ENCODE measurements at regions not wholly inside any gene's neighbourhood (a gene's known extent, or its start where the extent isn't known, plus 50 kb on each side); places are given as distances from the start of the nearest gene placed in this dataset.
"Not testable (repeated sequence)": the region's sequence is repeated elsewhere in the genome, so short reads cannot be mapped to it uniquely, and the experiment has no call there.

DNA sequence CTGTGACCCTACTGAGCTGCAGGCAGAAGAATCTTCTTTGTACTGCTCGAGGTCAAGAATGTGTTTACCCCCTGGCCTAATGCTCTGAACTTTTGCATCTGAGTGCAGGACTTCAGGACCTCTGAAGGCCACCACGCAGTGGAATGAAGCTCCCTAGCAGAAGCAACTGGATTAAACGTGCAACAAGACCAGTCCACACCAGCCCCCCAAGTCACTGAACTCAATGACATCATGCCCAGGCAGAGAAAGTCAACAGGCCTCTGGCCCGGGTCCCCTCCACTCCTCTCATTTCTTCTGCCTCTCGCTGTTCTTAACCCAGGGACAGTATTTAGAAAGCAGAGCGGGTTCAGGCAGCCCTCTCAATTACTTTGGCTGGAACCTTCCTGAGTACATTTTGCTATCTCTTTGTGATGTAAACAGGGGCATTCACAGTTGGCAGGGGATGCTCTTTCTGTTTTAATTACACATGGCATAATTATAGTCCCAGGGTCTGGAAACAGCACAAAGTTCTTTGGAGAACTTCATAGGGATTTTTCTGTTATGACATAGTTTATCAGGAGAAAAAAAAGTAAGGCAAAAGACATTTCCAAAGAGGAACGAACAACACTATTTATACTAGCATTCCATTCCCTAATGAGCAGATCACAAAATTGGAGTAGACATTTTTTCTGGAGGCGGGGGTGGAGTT is 108.2 kb upstream of the SPATA31D4 start:
- Mint-ChIP-seq H3K27ac (no peak overlapping the region), H3K9me3 (peaks cover 6% of the 10 kb centered on the region), H3K36me3 (ENCODE audit: low read depth) (no peaks in the 10 kb centered on the region), H3K4me1 (peaks cover 3% of the 10 kb centered on the region), H3K4me3 (no peak overlapping the region), H3K27me3 (no peaks in the 10 kb centered on the region)
- ChIA-PET POLR2A (no interaction called here), CTCF (no interaction called here)
- no peak for DNase-seq

DNA sequence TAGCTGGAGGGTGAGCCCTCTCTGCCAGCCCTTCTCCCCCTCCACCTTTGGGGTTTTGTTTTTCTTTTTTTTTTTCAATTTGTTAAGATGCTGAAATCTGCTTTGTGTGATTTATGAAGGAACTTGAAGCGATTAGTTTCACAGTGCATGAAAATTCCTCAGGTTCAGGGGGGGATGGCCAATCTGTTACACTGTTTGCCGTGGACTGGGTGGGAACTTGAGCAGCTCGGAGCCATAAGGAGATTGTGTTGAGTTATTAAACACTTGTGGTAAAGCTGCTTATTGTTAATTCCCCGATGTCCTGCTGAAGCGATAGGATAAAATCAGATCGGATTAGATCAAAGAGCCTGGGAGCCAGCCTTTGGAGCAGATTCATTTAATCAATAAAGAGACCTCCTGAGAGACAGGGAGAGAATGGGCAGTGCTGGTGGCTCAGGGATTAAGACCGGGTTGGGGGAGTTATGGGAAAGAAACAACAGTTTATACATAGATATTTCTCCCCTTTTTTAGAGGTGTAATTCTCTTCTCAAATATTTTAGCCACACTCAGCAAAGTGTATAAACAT is 105.8 kb upstream of the SPATA31D4 start:
- no peaks in the 10 kb centered on the region for H3K4me1 Mint-ChIP-seq
- H3K9me3 Mint-ChIP-seq, result peaks cover 5% of the 10 kb centered on the region
- CTCF ChIA-PET, result interaction anchor here (0.7 kb wide), 1 partner anchor 1610 kb away, joined by 3 read pairs; no protein-coding TSS in a partner anchor
- POLR2A ChIA-PET, result no interaction called here
- no peaks in the 10 kb centered on the region for H3K27me3 Mint-ChIP-seq
- no peak overlapping the region for H3K27ac Mint-ChIP-seq
- H3K4me3 Mint-ChIP-seq, result no peak overlapping the region
- DNase-seq, result no peak
- H3K36me3 Mint-ChIP-seq (ENCODE audit: low read depth), result no peaks in the 10 kb centered on the region

DNA sequence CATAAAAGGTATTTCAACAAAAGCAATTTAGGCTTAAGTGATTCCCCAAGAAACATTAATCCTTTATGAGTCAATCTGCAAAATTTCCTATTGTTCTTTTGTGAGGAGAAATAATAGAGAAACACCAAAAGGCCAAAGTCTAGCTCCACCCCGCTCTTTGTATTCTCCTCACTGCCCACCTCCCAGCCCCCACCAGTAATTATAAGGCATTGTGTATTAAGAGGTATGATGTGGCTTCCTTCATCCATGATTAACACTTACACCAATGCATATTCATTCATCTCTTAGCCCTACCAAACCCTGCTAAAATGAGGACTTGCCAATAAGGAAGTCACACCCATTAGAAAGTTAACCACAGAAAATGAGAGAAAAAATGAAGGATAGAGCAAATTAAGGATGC is 105.3 kb upstream of the SPATA31D4 start:
- Mint-ChIP-seq H3K27me3 (no peaks in the 10 kb centered on the region), H3K9me3 (peaks cover 5% of the 10 kb centered on the region), H3K4me3 (no peak overlapping the region), H3K27ac (no peak overlapping the region), H3K36me3 (ENCODE audit: low read depth) (no peaks in the 10 kb centered on the region), H3K4me1 (no peaks in the 10 kb centered on the region)
- CTCF ChIA-PET, result no interaction called here
- POLR2A ChIA-PET, result no interaction called here
- no peak for DNase-seq

DNA sequence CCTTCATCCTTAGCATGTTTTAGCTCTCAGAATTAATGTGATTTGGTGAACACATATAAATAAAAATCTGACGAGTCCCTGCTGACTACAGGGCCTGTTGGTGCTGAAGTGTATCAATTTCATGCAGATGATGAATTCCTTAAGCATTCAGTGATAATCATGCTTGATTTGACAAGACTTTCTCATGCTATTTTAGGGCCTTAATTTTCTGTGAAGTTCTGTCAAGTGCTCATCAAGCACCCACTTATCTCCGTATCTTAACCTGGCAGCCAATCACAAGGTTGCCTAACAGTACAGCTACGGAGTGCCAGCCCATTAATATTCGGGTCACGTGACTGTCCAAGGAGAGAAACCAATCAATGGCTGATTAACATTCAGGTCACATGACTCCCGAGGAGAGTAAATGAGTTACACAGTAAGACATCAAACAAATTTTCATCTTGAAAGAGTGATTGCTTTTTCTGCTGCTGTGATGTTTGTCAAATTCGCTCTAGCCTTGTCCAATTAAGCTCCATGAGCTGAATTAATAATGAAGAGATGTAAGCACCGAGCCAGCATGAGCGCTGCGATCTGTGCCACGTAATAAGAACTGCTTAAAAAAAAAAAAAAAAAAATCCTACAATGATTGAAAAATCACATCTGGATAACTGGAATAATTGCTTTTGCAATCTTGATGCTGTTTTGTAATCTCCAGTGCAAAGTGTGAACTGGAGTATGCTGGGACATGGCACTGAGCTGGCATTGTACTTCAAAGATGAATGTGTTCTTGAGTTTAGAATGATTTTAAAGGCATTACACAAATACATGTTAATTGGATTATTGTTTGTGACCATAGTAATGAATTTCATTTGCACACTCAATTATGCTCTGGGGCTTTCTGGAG is 104.3 kb upstream of the SPATA31D4 start:
- Mint-ChIP-seq H3K4me3 (no peak overlapping the region), H3K9me3 (peaks cover 5% of the 10 kb centered on the region), H3K36me3 (ENCODE audit: low read depth) (no peaks in the 10 kb centered on the region), H3K4me1 (no peaks in the 10 kb centered on the region), H3K27me3 (no peaks in the 10 kb centered on the region), H3K27ac (no peak overlapping the region)
- ChIA-PET CTCF (no interaction called here), POLR2A (no interaction called here)
- no peak for DNase-seq

DNA sequence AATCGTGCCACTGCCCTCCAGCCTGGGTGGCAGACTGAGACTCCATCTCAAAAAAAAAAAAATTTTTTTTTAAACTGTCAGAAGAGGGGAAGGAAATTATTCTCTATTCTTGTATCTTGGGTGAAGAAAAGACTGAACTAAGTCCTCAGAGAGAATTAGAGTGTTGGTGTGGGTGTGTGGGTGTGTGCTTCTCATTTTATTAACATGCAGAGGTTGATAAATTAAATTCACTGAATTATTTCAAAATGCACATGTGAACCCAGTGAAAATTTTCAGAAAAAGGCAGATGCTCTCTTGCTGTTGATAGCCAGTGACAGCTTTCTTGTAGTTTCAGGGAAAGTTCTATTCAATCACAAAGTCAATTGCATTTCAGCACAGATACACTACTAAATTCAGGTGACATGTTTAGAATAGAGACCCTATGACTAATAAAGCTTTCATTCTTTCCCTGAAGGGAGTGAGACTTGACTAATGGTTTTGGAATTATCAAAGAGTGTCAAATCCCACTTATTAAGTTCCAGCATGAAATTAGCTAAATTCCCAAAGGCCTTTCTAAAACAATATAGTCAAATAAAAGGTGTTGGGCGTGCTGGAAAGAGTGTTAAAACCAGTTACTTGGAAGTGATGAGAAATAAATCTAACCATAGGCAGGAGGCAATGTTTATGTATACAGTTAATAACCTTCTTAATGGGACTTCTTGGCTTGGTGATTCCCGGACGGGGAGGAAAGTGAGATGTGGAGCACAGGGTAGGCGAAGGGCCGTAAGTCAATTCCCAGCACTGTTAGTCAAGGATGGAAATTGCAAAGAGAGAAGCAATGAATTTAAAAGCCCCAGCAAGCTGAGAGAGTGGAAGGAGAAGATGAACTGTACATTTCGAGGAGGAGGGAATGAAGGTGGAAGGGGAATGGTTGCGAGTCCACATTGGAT is 103.2 kb upstream of the SPATA31D4 start:
- H3K9me3 Mint-ChIP-seq, result peaks cover 5% of the 10 kb centered on the region
- H3K36me3 Mint-ChIP-seq (ENCODE audit: low read depth), result no peaks in the 10 kb centered on the region
- H3K27ac Mint-ChIP-seq, result no peak overlapping the region
- no peaks in the 10 kb centered on the region for H3K4me1 Mint-ChIP-seq
- ChIA-PET POLR2A (no interaction called here), CTCF (no interaction called here)
- no peak for DNase-seq
- no peaks in the 10 kb centered on the region for H3K27me3 Mint-ChIP-seq
- H3K4me3 Mint-ChIP-seq, result no peak overlapping the region

DNA sequence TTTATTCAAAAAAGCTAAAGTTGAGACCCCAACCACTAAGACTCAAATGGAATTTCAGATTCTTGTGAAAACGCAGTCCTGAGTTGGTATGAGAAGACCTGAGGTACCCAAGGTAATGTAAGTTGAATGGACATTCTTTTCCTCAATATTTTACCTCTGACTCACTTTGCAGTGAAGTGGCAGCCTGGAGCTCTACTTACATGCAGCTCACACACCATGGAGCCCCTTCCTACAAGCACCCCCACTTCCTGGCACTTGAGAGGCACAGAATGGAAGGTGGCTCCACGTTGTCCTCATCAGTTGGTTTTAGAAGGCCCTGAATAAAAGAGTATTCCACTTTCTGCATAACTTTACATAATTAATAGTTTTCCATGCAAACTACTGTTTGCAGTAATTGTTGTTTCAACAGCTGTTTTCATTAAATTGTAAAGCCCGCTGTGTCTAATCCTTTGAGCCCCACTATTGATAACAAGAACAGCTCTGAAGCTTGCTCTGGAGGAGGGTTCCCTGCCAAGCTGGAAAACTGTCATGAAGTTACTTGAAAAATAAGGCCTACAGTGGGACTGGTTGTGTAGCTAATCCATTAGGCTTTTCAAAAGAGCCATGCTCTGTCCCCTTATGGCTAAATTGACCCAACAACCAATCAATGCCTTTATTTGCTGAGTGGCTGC is 102.2 kb upstream of the SPATA31D4 start:
- POLR2A ChIA-PET, result no interaction called here
- CTCF ChIA-PET, result no interaction called here
- H3K4me3 Mint-ChIP-seq, result no peak overlapping the region

DNA sequence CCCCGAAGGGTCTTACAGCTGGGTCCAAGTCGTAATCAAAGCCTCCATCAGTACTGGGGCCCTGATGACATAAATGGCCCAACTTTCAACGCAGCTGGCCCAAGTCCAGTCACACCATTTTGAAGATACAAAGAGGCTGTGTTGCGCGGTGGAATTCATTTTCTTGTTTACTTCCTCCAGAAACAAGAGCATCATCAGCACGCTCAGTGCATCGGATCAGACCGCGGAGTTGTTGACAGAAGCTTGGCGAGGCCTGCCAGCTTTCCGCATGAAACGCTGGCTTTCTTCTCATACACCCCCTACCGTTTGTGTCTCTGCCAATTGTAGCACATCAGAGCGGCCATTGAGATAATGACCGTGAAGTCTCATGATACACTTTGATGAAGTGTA is 101.7 kb upstream of the SPATA31D4 start:
- CTCF ChIA-PET, result no interaction called here
- no peaks in the 10 kb centered on the region for H3K36me3 Mint-ChIP-seq (ENCODE audit: low read depth)
- H3K4me3 Mint-ChIP-seq, result no peak overlapping the region
- no peak overlapping the region for H3K27ac Mint-ChIP-seq
- DNase-seq, result no peak
- H3K4me1 Mint-ChIP-seq, result no peaks in the 10 kb centered on the region
- POLR2A ChIA-PET, result no interaction called here
- H3K9me3 Mint-ChIP-seq, result peaks cover 5% of the 10 kb centered on the region
- no peaks in the 10 kb centered on the region for H3K27me3 Mint-ChIP-seq

More for the DNA sequence above, 102.2 kb upstream of the SPATA31D4 start:
- no peaks in the 10 kb centered on the region for H3K27me3 Mint-ChIP-seq
- no peak overlapping the region for H3K27ac Mint-ChIP-seq
- H3K9me3 Mint-ChIP-seq, result peaks cover 5% of the 10 kb centered on the region
- no peaks in the 10 kb centered on the region for H3K36me3 Mint-ChIP-seq (ENCODE audit: low read depth)
- H3K4me1 Mint-ChIP-seq, result no peaks in the 10 kb centered on the region
- DNase-seq, result no peak

DNA sequence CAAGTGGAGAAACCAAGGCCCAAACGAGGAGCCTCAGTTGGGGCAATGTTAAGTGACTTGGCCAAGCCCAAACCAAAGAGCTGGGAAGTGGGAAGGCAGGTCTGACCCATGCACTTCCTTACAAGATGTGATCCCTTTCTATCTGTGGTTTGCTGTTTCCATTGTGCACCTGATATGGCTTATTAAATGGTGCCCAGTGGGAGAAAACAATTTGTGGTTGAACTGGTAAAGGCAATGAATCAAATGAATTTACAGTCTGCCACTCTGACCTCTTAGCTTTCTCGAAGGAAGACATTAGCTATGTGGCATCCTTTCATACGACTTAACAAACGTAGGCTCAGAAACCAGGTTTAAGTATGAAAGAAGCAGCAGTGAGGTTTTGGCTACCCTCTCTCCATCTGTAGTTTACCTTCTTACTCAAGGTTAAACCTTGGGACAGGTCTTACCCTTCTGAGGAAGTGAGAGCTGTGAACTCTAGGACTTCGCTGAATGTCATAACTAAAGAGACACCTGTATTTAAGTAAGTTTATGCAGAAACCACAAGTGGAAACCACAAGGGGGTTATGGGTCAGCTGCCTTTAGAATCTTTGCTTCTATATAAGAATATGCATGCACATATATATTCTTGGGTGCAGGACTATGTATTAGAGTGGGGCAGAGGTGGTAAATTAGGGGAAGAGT is 100.5 kb upstream of the SPATA31D4 start:
- no peak overlapping the region for H3K27ac Mint-ChIP-seq
- ChIA-PET CTCF (no interaction called here), POLR2A (no interaction called here)
- DNase-seq, result no peak
- H3K9me3 Mint-ChIP-seq, result peaks cover 5% of the 10 kb centered on the region
- no peaks in the 10 kb centered on the region for H3K4me1 Mint-ChIP-seq
- no peaks in the 10 kb centered on the region for H3K27me3 Mint-ChIP-seq
- H3K4me3 Mint-ChIP-seq, result no peak overlapping the region
- no peaks in the 10 kb centered on the region for H3K36me3 Mint-ChIP-seq (ENCODE audit: low read depth)

DNA sequence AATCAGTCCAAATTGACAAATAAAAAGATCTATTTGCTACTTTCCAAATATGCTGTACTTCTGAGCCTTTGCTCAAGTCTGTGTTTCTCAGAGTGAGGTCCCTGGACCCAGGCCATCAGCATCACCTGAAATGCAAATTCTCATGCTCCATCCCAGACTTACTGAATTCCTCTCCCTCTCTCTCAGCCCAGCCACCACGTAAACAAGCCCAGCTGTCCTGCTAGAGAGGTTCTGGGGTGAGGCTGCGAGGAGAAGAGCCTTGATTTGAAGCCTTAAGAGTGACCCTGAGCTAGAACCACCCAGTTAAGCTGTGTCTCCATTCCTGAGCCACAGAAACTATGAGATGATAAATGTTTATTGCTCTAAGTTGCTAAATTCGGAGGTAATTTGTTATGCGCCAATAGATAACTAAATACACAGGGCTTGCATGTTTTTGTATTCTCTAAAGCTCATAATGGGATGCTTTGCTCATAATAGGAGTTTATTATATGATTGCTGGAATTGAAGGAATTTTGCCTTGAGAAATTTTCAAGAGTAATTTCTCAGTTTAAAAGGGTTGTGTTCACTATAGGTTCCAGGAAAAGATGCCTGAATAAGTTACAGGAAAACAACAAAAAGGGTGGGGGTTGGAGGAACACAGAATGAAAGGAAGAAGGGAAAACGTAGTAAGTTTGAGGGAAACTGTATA is 98.9 kb upstream of the SPATA31D4 start:
- no peaks in the 10 kb centered on the region for H3K27me3 Mint-ChIP-seq
- H3K27ac Mint-ChIP-seq, result no peak overlapping the region
- H3K4me3 Mint-ChIP-seq, result no peak overlapping the region
- POLR2A ChIA-PET, result no interaction called here
- CTCF ChIA-PET, result interaction anchor here (0.5 kb wide), 1 partner anchor 53 kb away, joined by 3 read pairs; no protein-coding TSS in a partner anchor
- no peak for DNase-seq
- H3K36me3 Mint-ChIP-seq (ENCODE audit: low read depth), result no peaks in the 10 kb centered on the region
- H3K4me1 Mint-ChIP-seq, result no peaks in the 10 kb centered on the region
- H3K9me3 Mint-ChIP-seq, result peaks cover 3% of the 10 kb centered on the region

DNA sequence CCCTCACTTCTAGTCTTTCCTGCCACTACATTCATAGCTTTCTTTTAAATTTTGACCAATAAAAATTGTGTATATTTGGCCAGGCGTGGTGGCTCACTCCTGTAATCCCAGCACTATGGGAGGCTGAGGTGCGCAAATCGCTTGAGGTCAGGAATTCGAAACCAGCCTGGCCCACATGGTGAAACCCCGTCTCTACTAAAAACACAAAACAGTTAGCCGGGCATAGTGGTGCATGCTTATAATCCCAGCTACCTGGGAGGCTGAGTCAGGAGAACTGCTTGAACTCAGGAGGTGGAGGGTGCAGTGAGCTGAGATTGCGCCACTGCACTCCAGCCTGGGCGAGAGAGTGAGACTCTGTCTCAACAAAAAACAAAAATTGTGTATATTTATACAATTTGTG is 97.8 kb upstream of the SPATA31D4 start:
- H3K36me3 Mint-ChIP-seq (ENCODE audit: low read depth); CTCF ChIA-PET; H3K4me1 Mint-ChIP-seq; H3K27me3 Mint-ChIP-seq; H3K4me3 Mint-ChIP-seq; H3K9me3 Mint-ChIP-seq; POLR2A ChIA-PET; DNase-seq; H3K27ac Mint-ChIP-seq: not testable (repeated sequence)

DNA sequence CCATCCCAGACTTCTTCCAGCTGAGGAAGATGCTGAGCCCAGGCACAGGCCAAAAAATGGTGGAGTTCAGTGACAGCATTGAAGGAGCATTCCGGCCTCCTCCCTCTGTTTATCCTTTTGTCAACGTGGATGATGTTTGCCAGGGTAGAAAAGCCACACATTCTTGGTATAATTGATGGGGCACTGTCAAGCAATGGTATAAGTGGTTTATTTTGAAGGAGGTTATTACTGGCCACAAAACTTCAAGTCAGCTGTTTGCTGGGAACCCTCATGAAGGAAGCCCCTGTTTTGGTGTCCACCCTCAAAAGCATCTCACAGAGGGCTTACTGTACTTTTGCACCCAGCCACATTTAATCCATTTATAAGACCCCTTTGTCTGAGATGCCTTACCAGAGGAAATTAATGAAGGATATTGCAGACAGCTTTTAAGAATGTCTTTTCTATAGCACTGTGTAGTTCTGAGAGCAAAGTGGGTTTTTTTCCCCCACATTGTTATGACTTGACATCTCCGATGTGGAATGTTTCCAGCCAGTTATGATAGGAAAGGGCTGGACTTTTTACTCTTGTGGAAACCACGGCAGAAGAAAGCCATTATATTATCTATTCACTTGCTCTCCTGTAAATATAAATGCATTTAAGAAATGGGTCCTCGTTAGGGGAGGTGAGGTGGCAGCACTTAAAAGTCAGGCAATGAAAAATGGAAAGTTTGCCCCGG is 95.5 kb upstream of the SPATA31D4 start:
- ChIA-PET POLR2A (no interaction called here), CTCF (no interaction called here)
- no peak overlapping the region for H3K4me3 Mint-ChIP-seq
- H3K9me3 Mint-ChIP-seq, result no peaks in the 10 kb centered on the region
- H3K4me1 Mint-ChIP-seq, result no peaks in the 10 kb centered on the region
- no peaks in the 10 kb centered on the region for H3K27me3 Mint-ChIP-seq
- H3K27ac Mint-ChIP-seq, result no peak overlapping the region
- H3K36me3 Mint-ChIP-seq (ENCODE audit: low read depth), result no peaks in the 10 kb centered on the region
- DNase-seq, result no peak

All from activated CD4-positive, alpha-beta memory T cell treated with anti-CD3 and anti-CD28 coated beads, Interleukin-2, amount 10 ng/mL, durations not matched to agents 7 days and 5 days (primary cell).